HCT116 (cell line): ENCODE measurements at regions not wholly inside any gene's neighbourhood (a gene's known extent, or its start where the extent isn't known, plus 50 kb on each side); places are given as distances from the start of the nearest gene placed in this dataset.

Experiments used
- ATAC-seq: fragments of 200-7000 bp; cut with Tn5 transposase; 2 replicates; pipeline ENCODE4 v1.9.1; 2020; ENCODE audit warnings: mild to moderate bottlenecking, moderate library complexity
- BruUV-seq: library from RNA; stranded (reverse); fragments of 400-500 nt; replicated peaks from 2 replicates; lab custom pipeline; 2021; lab: Mats Ljungman, UMichigan
- CTCF ChIA-PET: fragments of 300-600 bp; sonication (Branson Sonifier 250); formaldehyde crosslinking; loops from one replicate; lab custom pipeline; 2021; ENCODE audit warnings: antibody characterized with exemption; lab: Charles Lee
- POLR2A ChIA-PET: fragments of 300-600, 350-600 bp; sonication (Branson Sonifier 250); formaldehyde crosslinking; loops from one replicate; lab custom pipeline; 2021; ENCODE audit warnings: antibody characterized with exemption; lab: Charles Lee
- RAD21 ChIA-PET, 2 experiments: fragments of 300-600 bp; sonication (Branson Sonifier 250); formaldehyde crosslinking; loops; one replicate each; lab custom pipeline; 2023; ENCODE audit warnings: low total read pairs in 2 of 2; ENCODE audit not compliant: uncharacterized antibody in 2 of 2, unreplicated experiment in 2 of 2, low non-redundant PET in 1 of 2; lab: Charles Lee
- DNase-seq: peaks from one replicate; pipeline ENCODE4 v3.0.0-alpha.2; 2010; ENCODE audit warnings: low read depth, low spot score
- H2AFZ ChIP-seq: fragments of 200-600 bp; shearing (Covaris generic), sonication (generic); 2 replicates; pipeline ENCODE4 v1.6.1; 2017; ENCODE audit warnings: low read depth, mixed run types, mixed read lengths, antibody characterized with exemption, low read length; ENCODE audit not compliant: poor library complexity, severe bottlenecking
- H3K27ac ChIP-seq: 2 replicates; pipeline ENCODE4 v1.5.1; 2012; ENCODE audit warnings: low read depth, low read length
- H3K27me3 ChIP-seq: fragments of 200-600 bp; sonication (generic); 2 replicates; pipeline ENCODE4 v1.6.1; 2016; ENCODE audit warnings: mixed run types, low read length, mixed read lengths; ENCODE audit not compliant: insufficient read depth
- H3K36me3 ChIP-seq, 2 experiments: fragments of 200-500 bp in 1 of 2; fragments of 200-600 bp in 1 of 2; sonication (Bioruptor generic) in 1 of 2; sonication (generic) in 1 of 2; 2 replicates each; pipeline versions ENCODE4 v1.5.1 to v1.6.1; 2014 to 2016; ENCODE audit warnings: low read length in 2 of 2, inconsistent platforms in 1 of 2, mixed read lengths in 1 of 2, mixed run types in 1 of 2; ENCODE audit not compliant: insufficient read depth in 2 of 2, control insufficient read depth in 1 of 2
- H3K4me1 ChIP-seq, 2 experiments: fragments of 200-600 bp in 1 of 2; sonication (generic) in 1 of 2; 2 replicates each; pipeline versions ENCODE4 v1.5.1 to v1.6.1; 2012 to 2017; ENCODE audit warnings: low read length in 2 of 2, inconsistent platforms in 1 of 2, mild to moderate bottlenecking in 1 of 2, mixed read lengths in 1 of 2, mixed run types in 1 of 2, moderate library complexity in 1 of 2; ENCODE audit not compliant: insufficient read depth in 2 of 2, control insufficient read depth in 1 of 2
- H3K4me2 ChIP-seq: fragments of 200-600 bp; sonication (generic); 2 replicates; pipeline ENCODE4 v1.6.1; 2017; ENCODE audit warnings: mixed run types, low read length, mixed read lengths
- H3K4me3 ChIP-seq, 2 experiments: fragments of 200-600 bp in 1 of 2; sonication (generic) in 1 of 2; replicated peaks in 1 of 2; 2 replicates each; pipeline ENCODE4 v1.5.1; 2011 to 2016; ENCODE audit warnings: low read length in 2 of 2, control low read depth in 1 of 2, low read depth in 1 of 2, mild to moderate bottlenecking in 1 of 2, mixed read lengths in 1 of 2, mixed run types in 1 of 2
- H3K79me2 ChIP-seq: fragments of 200-600 bp; sonication (generic); 2 replicates; pipeline ENCODE4 v1.6.1; 2017; ENCODE audit warnings: mild to moderate bottlenecking, mixed run types, low read length, moderate library complexity, mixed read lengths; ENCODE audit not compliant: insufficient read depth
- H3K9ac ChIP-seq: fragments of 200-600 bp; sonication (generic); 2 replicates; pipeline ENCODE4 v1.6.1; 2016; ENCODE audit warnings: low read length, mixed read lengths
- H3K9me2 ChIP-seq: fragments of 200-600 bp; sonication (generic), shearing (Covaris generic); 2 replicates; pipeline ENCODE4 v1.6.1; 2017; ENCODE audit warnings: mixed run types, mild to moderate bottlenecking, moderate library complexity; ENCODE audit not compliant: insufficient read depth
- H3K9me3 ChIP-seq, 2 experiments: fragments of 200-500 bp in 1 of 2; fragments of 200-600 bp in 1 of 2; sonication (Bioruptor generic) in 1 of 2; sonication (generic) in 1 of 2; 2 replicates each; pipeline ENCODE4 v1.6.1; 2014 to 2017; ENCODE audit warnings: low read length in 2 of 2, mixed read lengths in 2 of 2, inconsistent platforms in 1 of 2, low read depth in 1 of 2, mild to moderate bottlenecking in 1 of 2, mixed run types in 1 of 2, moderate library complexity in 1 of 2; ENCODE audit not compliant: control insufficient read depth in 1 of 2, insufficient read depth in 1 of 2
- H4K20me1 ChIP-seq: fragments of 200-600 bp; sonication (generic), shearing (Covaris generic); 2 replicates; pipeline ENCODE4 v1.6.1; 2017; ENCODE audit warnings: mixed run types, mild to moderate bottlenecking, moderate library complexity; ENCODE audit not compliant: insufficient read depth
- ATF3 ChIP-seq: IDR thresholded peaks from 2 replicates; pipeline ENCODE4 v1.6.1; 2012
- CBX3 ChIP-seq: IDR thresholded peaks from 2 replicates; pipeline ENCODE4 v1.6.1; 2012; ENCODE audit warnings: low read depth
- CEBPB ChIP-seq: IDR thresholded peaks from 2 replicates; pipeline ENCODE4 v1.6.1; 2012; ENCODE audit warnings: low read depth
- CTCF ChIP-seq, 3 experiments: fragments of 200-600 bp in 1 of 3; sonication (generic) in 1 of 3; IDR thresholded peaks in 2 of 3; conservative IDR thresholded peaks in 1 of 3; 2 replicates each; pipeline ENCODE4 v1.5.1; 2012 to 2017; ENCODE audit warnings: low read depth in 2 of 3, low read length in 2 of 3, antibody characterized with exemption in 1 of 3, borderline replicate concordance in 1 of 3, control low read depth in 1 of 3, mild to moderate bottlenecking in 1 of 3, mixed read lengths in 1 of 3, mixed run types in 1 of 3, moderate library complexity in 1 of 3; ENCODE audit not compliant: insufficient read depth in 1 of 3
- EGR1 ChIP-seq: IDR thresholded peaks from 2 replicates; pipeline ENCODE4 v1.6.1; 2012; ENCODE audit warnings: low read depth
- EZH2phosphoT487 ChIP-seq: fragments of 200-600 bp; IDR thresholded peaks from 2 replicates; pipeline ENCODE4 v1.6.1; 2018; ENCODE audit warnings: antibody characterized with exemption, borderline replicate concordance
- JUND ChIP-seq: IDR thresholded peaks from 2 replicates; pipeline ENCODE4 v1.6.1; 2012
- POLR2A ChIP-seq: IDR thresholded peaks from 2 replicates; pipeline ENCODE4 v1.7.0; 2011; ENCODE audit warnings: borderline replicate concordance; ENCODE audit not compliant: insufficient read depth, insufficient read length; ENCODE audit errors: extremely low read depth
- POLR2AphosphoS5 ChIP-seq: IDR thresholded peaks from 2 replicates; pipeline ENCODE4 v1.6.1; 2011; ENCODE audit warnings: mild to moderate bottlenecking, low read depth, low read length, moderate library complexity
- RAD21 ChIP-seq: IDR thresholded peaks from 2 replicates; pipeline ENCODE4 v1.6.1; 2012; ENCODE audit warnings: low read depth, mild to moderate bottlenecking
- REST ChIP-seq: IDR thresholded peaks from 2 replicates; pipeline ENCODE4 v1.6.1; 2012; ENCODE audit warnings: low read depth
- SP1 ChIP-seq: IDR thresholded peaks from 2 replicates; pipeline ENCODE4 v1.6.1; 2012; ENCODE audit warnings: low read depth
- SRF ChIP-seq: IDR thresholded peaks from 2 replicates; pipeline ENCODE4 v1.6.1; 2012; ENCODE audit warnings: low read depth
- TCF7L2 ChIP-seq: IDR thresholded peaks from 2 replicates; pipeline ENCODE4 v1.7.0; 2011; ENCODE audit warnings: borderline replicate concordance, inconsistent platforms; ENCODE audit not compliant: insufficient read depth, insufficient read length; ENCODE audit errors: extremely low read depth
- YY1 ChIP-seq: IDR thresholded peaks from 2 replicates; pipeline ENCODE4 v1.6.1; 2011; ENCODE audit warnings: low read length, low read depth, moderate library complexity, mild to moderate bottlenecking; ENCODE audit not compliant: insufficient replicate concordance; ENCODE audit errors: extremely low read depth
- ZFX ChIP-seq: fragments of 450-650 bp; IDR thresholded peaks from 2 replicates; pipeline ENCODE4 v1.6.1; 2017
- ZNF274 ChIP-seq: fragments of 200-500 bp; sonication (Bioruptor generic); IDR thresholded peaks from 2 replicates; pipeline ENCODE4 v1.6.1; 2014; ENCODE audit warnings: mild to moderate bottlenecking, low read depth, low read length, inconsistent platforms
- intact Hi-C: fragments of 100-400 bp; cut with micrococcal nuclease; formaldehyde crosslinking; loops from 2 replicates; pipeline ENCODE4 v1.10.0; 2022
- TF ChIP-seq, protein P1 (sequence below): IDR thresholded peaks from 2 replicates; pipeline ENCODE4 v1.6.1; 2011; ENCODE audit warnings: mild to moderate bottlenecking, low read length, moderate library complexity; ENCODE audit not compliant: insufficient replicate concordance; ENCODE audit errors: extremely low read depth

GRCh38 chr12:126492181-126492580, 1426.9 kb downstream of the AACS start (continued):
- TF ChIP-seq SP1 (no peak), CEBPB (no peak), EZH2phosphoT487 (no peak)

DNA sequence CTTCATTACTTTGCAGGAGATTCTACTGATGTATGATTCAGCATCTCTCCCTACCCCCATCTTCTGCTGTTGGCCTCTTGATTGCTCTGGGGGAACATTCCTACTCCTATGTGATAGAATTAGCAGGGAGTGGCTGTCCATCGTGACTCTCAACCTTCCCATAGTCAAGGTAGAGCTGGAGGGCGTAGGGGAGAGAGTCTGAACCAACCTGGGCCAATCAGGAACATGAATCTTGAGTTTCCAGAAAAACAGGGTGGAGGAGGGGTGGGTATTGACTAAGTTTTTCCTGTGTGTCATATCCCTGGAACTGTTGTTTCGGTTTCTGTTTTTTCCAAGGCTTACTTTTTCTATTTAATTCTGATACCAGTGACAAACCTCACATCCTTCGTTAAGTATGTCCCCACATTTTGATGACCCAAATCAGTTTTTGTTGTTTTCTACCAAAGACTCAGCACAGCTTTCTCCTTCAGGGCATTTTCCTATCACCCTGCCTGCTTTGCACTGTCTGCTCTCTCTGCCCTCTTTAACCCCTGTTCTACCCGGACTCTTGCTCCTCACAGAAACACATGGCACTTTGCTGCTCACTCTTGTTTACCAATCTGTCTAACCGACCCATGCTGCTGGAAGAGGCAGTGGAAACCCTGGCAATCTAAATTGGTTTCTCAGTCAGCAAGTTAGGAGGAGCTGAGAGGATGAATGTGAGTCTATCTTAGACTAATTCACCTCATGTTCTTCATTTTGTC, 1428.3 kb downstream of the AACS start:
- H3K27me3 ChIP-seq, result no peaks in the 10 kb centered on the region
- no peak overlapping the region for H3K4me2 ChIP-seq
- no peak overlapping the region for H3K27ac ChIP-seq
- POLR2A ChIA-PET, result no interaction called here
- no peaks in the 10 kb centered on the region for H3K36me3 ChIP-seq
- H2AFZ ChIP-seq, result no peak overlapping the region
- TF ChIP-seq RAD21, result no peak
- no peak for TF ChIP-seq POLR2A
- TF ChIP-seq YY1, result no peak
- TF ChIP-seq, protein P1, sequence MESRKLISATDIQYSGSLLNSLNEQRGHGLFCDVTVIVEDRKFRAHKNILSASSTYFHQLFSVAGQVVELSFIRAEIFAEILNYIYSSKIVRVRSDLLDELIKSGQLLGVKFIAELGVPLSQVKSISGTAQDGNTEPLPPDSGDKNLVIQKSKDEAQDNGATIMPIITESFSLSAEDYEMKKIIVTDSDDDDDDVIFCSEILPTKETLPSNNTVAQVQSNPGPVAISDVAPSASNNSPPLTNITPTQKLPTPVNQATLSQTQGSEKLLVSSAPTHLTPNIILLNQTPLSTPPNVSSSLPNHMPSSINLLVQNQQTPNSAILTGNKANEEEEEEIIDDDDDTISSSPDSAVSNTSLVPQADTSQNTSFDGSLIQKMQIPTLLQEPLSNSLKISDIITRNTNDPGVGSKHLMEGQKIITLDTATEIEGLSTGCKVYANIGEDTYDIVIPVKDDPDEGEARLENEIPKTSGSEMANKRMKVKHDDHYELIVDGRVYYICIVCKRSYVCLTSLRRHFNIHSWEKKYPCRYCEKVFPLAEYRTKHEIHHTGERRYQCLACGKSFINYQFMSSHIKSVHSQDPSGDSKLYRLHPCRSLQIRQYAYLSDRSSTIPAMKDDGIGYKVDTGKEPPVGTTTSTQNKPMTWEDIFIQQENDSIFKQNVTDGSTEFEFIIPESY, result no peak
- TF ChIP-seq REST, result no peak
- no peak for TF ChIP-seq SP1
- no peak for TF ChIP-seq CEBPB
- no peak for TF ChIP-seq POLR2AphosphoS5
- no peak for TF ChIP-seq SRF
- TF ChIP-seq ZNF274, result no peak
- TF ChIP-seq JUND, result no peak
- TF ChIP-seq ZFX, result no peak
- TF ChIP-seq CTCF (IDR thresholded peaks at IDR 0.05 in 2 of 3, conservative IDR thresholded peaks at IDR 0.05 in 1 of 3; ENCODE audit: borderline replicate concordance in 1 of 3, insufficient read depth in 1 of 3, low read depth in 2 of 3, low read length in 2 of 3), result no peak
- no peak for TF ChIP-seq TCF7L2
- no peak for TF ChIP-seq EGR1
- no peak for TF ChIP-seq CBX3
- no peak for TF ChIP-seq ATF3
- TF ChIP-seq, all 23 proteins: peak for 0
- ATAC-seq (no peak), DNase-seq (no peak)
- no peaks in the 10 kb centered on the region for H3K9me2 ChIP-seq
- BruUV-seq, result no TSS peak
- peaks cover 4 to 10% of the 10 kb centered on the region in 2 experiments; a peak in 2 of 4 replicates for H3K9me3 ChIP-seq
- intact Hi-C loops, result no loop called here
- no peaks in the 10 kb centered on the region for H3K79me2 ChIP-seq
- no peak overlapping the region for H3K9ac ChIP-seq
- CTCF ChIA-PET, result no interaction called here
- H4K20me1 ChIP-seq, result no peaks in the 10 kb centered on the region
- RAD21 ChIA-PET, result no interaction called here
- H3K4me1 ChIP-seq, result no peaks in the 10 kb centered on the region
- H3K4me3 ChIP-seq, result no peak overlapping the region
